A673 (cell line): ENCODE measurements at regions not wholly inside any gene's neighbourhood (a gene's known extent, or its start where the extent isn't known, plus 50 kb on each side); places are given as distances from the start of the nearest gene placed in this dataset.
"Not testable (repeated sequence)": the region's sequence is repeated elsewhere in the genome, so short reads cannot be mapped to it uniquely, and the experiment has no call there.

Source experiments
- BruUV-seq: library from RNA; stranded (reverse); fragments of 400-500 nt; replicated peaks from 2 replicates; lab custom pipeline; 2021; lab: Mats Ljungman, UMichigan
- CTCF ChIA-PET: fragments of 300-600 bp; sonication (Branson Sonifier 250); formaldehyde crosslinking; loops from one replicate; lab custom pipeline; 2022; ENCODE audit warnings: antibody characterized with exemption; lab: Charles Lee
- POLR2A ChIA-PET: fragments of 300-600 bp; sonication (Branson Sonifier 250); formaldehyde crosslinking; loops from one replicate; lab custom pipeline; 2022; ENCODE audit warnings: antibody characterized with exemption; ENCODE audit not compliant: low non-redundant PET; lab: Charles Lee
- DNase-seq: peaks from one replicate; pipeline ENCODE4 v3.0.0-alpha.2; 2015; ENCODE audit warnings: low spot score
- H3K27ac ChIP-seq: fragments of 200-600 bp; sonication (generic); 2 replicates; pipeline ENCODE4 v1.5.1; 2016; ENCODE audit warnings: mixed run types, low read depth, mild to moderate bottlenecking, mixed read lengths, antibody characterized with exemption, low read length; ENCODE audit not compliant: poor library complexity, severe bottlenecking
- H3K27me3 ChIP-seq: fragments of 200-600 bp; sonication (generic); replicated peaks from 2 replicates; pipeline ENCODE4 v1.6.1; 2017; ENCODE audit warnings: mixed run types, low read depth, mild to moderate bottlenecking, mixed read lengths, antibody characterized with exemption, low read length; ENCODE audit not compliant: insufficient read depth, poor library complexity
- H3K36me3 ChIP-seq: fragments of 200-600 bp; sonication (generic); 2 replicates; pipeline ENCODE4 v1.6.1; 2016; ENCODE audit warnings: mixed run types, mild to moderate bottlenecking, mixed read lengths, antibody characterized with exemption, low read length; ENCODE audit not compliant: insufficient read depth, poor library complexity, severe bottlenecking
- H3K4me1 ChIP-seq: fragments of 200-600 bp; sonication (generic); 2 replicates; pipeline ENCODE4 v1.6.1; 2017; ENCODE audit warnings: mixed run types, mild to moderate bottlenecking, mixed read lengths, antibody characterized with exemption, low read length; ENCODE audit not compliant: insufficient read depth, poor library complexity, severe bottlenecking
- H3K4me3 ChIP-seq: fragments of 200-600 bp; sonication (generic); 2 replicates; pipeline ENCODE4 v1.5.1; 2016; ENCODE audit warnings: low read depth, mixed run types, mild to moderate bottlenecking, mixed read lengths, low read length; ENCODE audit not compliant: poor library complexity, severe bottlenecking
- H3K9me3 ChIP-seq: fragments of 200-600 bp; sonication (generic); 2 replicates; pipeline ENCODE4 v1.6.1; 2016; ENCODE audit warnings: mixed run types, low read depth, mild to moderate bottlenecking, mixed read lengths, antibody characterized with exemption, low read length; ENCODE audit not compliant: poor library complexity, severe bottlenecking
- CTCF ChIP-seq: fragments of 300-800, 200-600 bp; sonication (generic); conservative IDR thresholded peaks from 2 replicates; pipeline ENCODE4 v1.5.1; 2017; ENCODE audit warnings: low read depth, mild to moderate bottlenecking, antibody characterized with exemption, low read length, moderate library complexity, mixed read lengths
- EZH2 ChIP-seq: fragments of 200-600 bp; sonication (generic); IDR thresholded peaks from 2 replicates; pipeline ENCODE4 v1.6.1; 2017; ENCODE audit warnings: borderline replicate concordance, low read depth, mild to moderate bottlenecking, mixed read lengths, antibody characterized with exemption, low read length; ENCODE audit not compliant: poor library complexity, severe bottlenecking
- intact Hi-C: fragments of 100-400 bp; cut with micrococcal nuclease; formaldehyde crosslinking; loops from one replicate; pipeline ENCODE4 v1.10.0; 2022; ENCODE audit not compliant: unreplicated experiment

GRCh38 chr7:125279961-125280360, 350.3 kb upstream of the POT1 start:
- Histone ChIP-seq H3K36me3 (no peaks in the 10 kb centered on the region), H3K4me3 (no peak overlapping the region), H3K4me1 (no peaks in the 10 kb centered on the region), H3K9me3 (no peaks in the 10 kb centered on the region), H3K27ac (no peak overlapping the region), H3K27me3 (no peaks in the 10 kb centered on the region)
- ChIA-PET POLR2A (no interaction called here), CTCF (no interaction called here)
- intact Hi-C loops, result no loop called here
- peak; percentile 9 for DNase-seq
- TF ChIP-seq CTCF, result no peak
- no peak for TF ChIP-seq EZH2
- BruUV-seq, result no TSS peak

- H3K4me1 ChIP-seq, result no peaks in the 10 kb centered on the region
- TF ChIP-seq CTCF, result no peak
- TF ChIP-seq EZH2, result no peak
- H3K27ac ChIP-seq, result no peak overlapping the region
- H3K36me3 ChIP-seq, result no peaks in the 10 kb centered on the region
- ChIA-PET CTCF (no interaction called here), POLR2A (no interaction called here)
- no peak for DNase-seq
- no TSS peak for BruUV-seq
- no peaks in the 10 kb centered on the region for H3K9me3 ChIP-seq
- no peaks in the 10 kb centered on the region for H3K27me3 ChIP-seq
- no peak overlapping the region for H3K4me3 ChIP-seq
- intact Hi-C loops, result no loop called here
These were observed 348.7 kb upstream of the POT1 start for GRCh38 chr7:125278318-125278717.

- H3K36me3 ChIP-seq, BruUV-seq, H3K27me3 ChIP-seq, H3K4me3 ChIP-seq, H3K4me1 ChIP-seq, CTCF ChIA-PET, H3K27ac ChIP-seq, H3K9me3 ChIP-seq, POLR2A ChIA-PET, intact Hi-C loops, DNase-seq: not testable (repeated sequence)
These were observed 345.1 kb upstream of the POT1 start for GRCh38 chr7:125274742-125275141.

GRCh38 chr7:125264174-125264856, 334.7 kb upstream of the POT1 start:
- intact Hi-C loops, H3K27ac ChIP-seq, DNase-seq, POLR2A ChIA-PET, H3K4me3 ChIP-seq, CTCF ChIA-PET, H3K36me3 ChIP-seq, H3K4me1 ChIP-seq, H3K27me3 ChIP-seq, H3K9me3 ChIP-seq, BruUV-seq: not testable (repeated sequence)

GRCh38 chr7:125258876-125259417, 329.3 kb upstream of the POT1 start:
- BruUV-seq, H3K27me3 ChIP-seq, H3K36me3 ChIP-seq, DNase-seq, H3K4me3 ChIP-seq, H3K27ac ChIP-seq, H3K9me3 ChIP-seq, H3K4me1 ChIP-seq, intact Hi-C loops, POLR2A ChIA-PET, CTCF ChIA-PET: not testable (repeated sequence)
